Fibroblast of lung (primary cell): ENCODE measurements at regions not wholly inside any gene's neighbourhood (a gene's known extent, or its start where the extent isn't known, plus 50 kb on each side); places are given as distances from the start of the nearest gene placed in this dataset.

Experiments
- DNase-seq, 2 donors: peaks; one replicate each; pipeline versions ENCODE4 v3.0.0 to v3.0.0-alpha.2; 2010; ENCODE audit warnings: low read depth in 2 of 2
- H2AFZ ChIP-seq: 2 replicates; pipeline ENCODE4 v1.5.1; 2012; ENCODE audit warnings: low read length, control low read depth, inconsistent platforms
- H3K27ac ChIP-seq: 2 replicates; pipeline ENCODE4 v1.5.1; 2011; ENCODE audit warnings: low read length, control low read depth; ENCODE audit not compliant: insufficient read depth
- H3K27me3 ChIP-seq: 2 replicates; pipeline ENCODE4 v1.5.1; 2011; ENCODE audit warnings: mild to moderate bottlenecking, low read length; ENCODE audit not compliant: control insufficient read depth, insufficient read depth
- H3K36me3 ChIP-seq: 2 replicates; pipeline ENCODE4 v1.5.1; 2011; ENCODE audit warnings: low read length; ENCODE audit not compliant: control insufficient read depth, insufficient read depth
- H3K4me1 ChIP-seq: 2 replicates; pipeline ENCODE4 v1.5.1; 2011; ENCODE audit warnings: low read length; ENCODE audit not compliant: control insufficient read depth, insufficient read depth; ENCODE audit errors: extremely low read depth
- H3K4me2 ChIP-seq: 2 replicates; pipeline ENCODE4 v1.5.1; 2011; ENCODE audit warnings: low read length, control low read depth; ENCODE audit not compliant: insufficient read depth; ENCODE audit errors: extremely low read depth
- H3K4me3 ChIP-seq, 4 experiments: fragments of 200-600 bp in 1 of 4; sonication (generic) in 1 of 4; replicated peaks in 1 of 4; 2 replicates each; pipeline ENCODE4 v1.5.1; 2011 to 2016; ENCODE audit warnings: low read length in 4 of 4, low read depth in 3 of 4, mild to moderate bottlenecking in 3 of 4, control low read depth in 2 of 4, inconsistent platforms in 1 of 4, mixed read lengths in 1 of 4; ENCODE audit not compliant: insufficient read depth in 1 of 4; ENCODE audit errors: control extremely low read depth in 1 of 4
- H3K79me2 ChIP-seq: 2 replicates; pipeline ENCODE4 v1.5.1; 2012; ENCODE audit warnings: mild to moderate bottlenecking, low read length, inconsistent platforms; ENCODE audit not compliant: control insufficient read depth, insufficient read depth
- H3K9ac ChIP-seq: 2 replicates; pipeline ENCODE4 v1.5.1; 2011; ENCODE audit warnings: mild to moderate bottlenecking, low read length, control low read depth; ENCODE audit not compliant: insufficient read depth
- H3K9me3 ChIP-seq: 2 replicates; pipeline ENCODE4 v1.5.1; 2012; ENCODE audit warnings: low read depth, low read length; ENCODE audit not compliant: control insufficient read depth, insufficient read depth
- H4K20me1 ChIP-seq: 2 replicates; pipeline ENCODE4 v1.5.1; 2011; ENCODE audit warnings: low read length; ENCODE audit not compliant: control insufficient read depth, insufficient read depth; ENCODE audit errors: extremely low read depth
- EZH2 ChIP-seq: IDR thresholded peaks from 2 replicates; pipeline ENCODE4 v1.5.1; 2012; ENCODE audit warnings: low read length, control low read depth, mild to moderate bottlenecking; ENCODE audit errors: missing control alignments
- TF ChIP-seq, protein P1 (sequence below), 2 donors: IDR thresholded peaks in 1 of 2; conservative IDR thresholded peaks in 1 of 2; 1 replicate in 1 of 2; 2 replicates in 1 of 2; pipeline ENCODE4 v1.5.1; 2011 to 2012; ENCODE audit warnings: low read length in 2 of 2, control low read depth in 1 of 2, inconsistent platforms in 1 of 2, low read depth in 1 of 2, mild to moderate bottlenecking in 1 of 2

DNA sequence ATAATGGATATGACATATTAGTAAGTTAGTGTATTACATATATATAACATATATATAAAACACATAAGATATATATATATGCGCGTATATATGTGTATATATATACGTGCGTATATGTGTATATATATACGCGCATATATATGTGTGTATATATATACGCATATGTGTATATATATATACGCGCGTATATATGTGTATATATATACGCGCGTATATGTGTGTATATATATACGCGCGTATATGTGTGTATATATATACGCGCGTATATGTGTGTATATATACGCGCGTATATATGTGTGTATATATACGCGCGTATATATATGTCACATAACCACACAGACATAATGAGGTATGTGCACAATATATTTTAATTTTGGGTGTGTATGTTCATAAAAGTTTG lies 327.8 kb downstream of the MEIS1 start:
- H4K20me1 ChIP-seq = no peaks in the 10 kb centered on the region
- H3K27ac ChIP-seq = no peak overlapping the region
- TF ChIP-seq EZH2 = no peak
- TF ChIP-seq, protein P1, sequence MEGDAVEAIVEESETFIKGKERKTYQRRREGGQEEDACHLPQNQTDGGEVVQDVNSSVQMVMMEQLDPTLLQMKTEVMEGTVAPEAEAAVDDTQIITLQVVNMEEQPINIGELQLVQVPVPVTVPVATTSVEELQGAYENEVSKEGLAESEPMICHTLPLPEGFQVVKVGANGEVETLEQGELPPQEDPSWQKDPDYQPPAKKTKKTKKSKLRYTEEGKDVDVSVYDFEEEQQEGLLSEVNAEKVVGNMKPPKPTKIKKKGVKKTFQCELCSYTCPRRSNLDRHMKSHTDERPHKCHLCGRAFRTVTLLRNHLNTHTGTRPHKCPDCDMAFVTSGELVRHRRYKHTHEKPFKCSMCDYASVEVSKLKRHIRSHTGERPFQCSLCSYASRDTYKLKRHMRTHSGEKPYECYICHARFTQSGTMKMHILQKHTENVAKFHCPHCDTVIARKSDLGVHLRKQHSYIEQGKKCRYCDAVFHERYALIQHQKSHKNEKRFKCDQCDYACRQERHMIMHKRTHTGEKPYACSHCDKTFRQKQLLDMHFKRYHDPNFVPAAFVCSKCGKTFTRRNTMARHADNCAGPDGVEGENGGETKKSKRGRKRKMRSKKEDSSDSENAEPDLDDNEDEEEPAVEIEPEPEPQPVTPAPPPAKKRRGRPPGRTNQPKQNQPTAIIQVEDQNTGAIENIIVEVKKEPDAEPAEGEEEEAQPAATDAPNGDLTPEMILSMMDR (conservative IDR thresholded peaks at IDR 0.05 in 1 of 2, IDR thresholded peaks at IDR 0.05 in 1 of 2; ENCODE audit: low read depth in 1 of 2, low read length in 2 of 2) = no peak
- no peak overlapping the region for H3K4me3 ChIP-seq
- H3K9ac ChIP-seq = no peak overlapping the region
- no peaks in the 10 kb centered on the region for H3K27me3 ChIP-seq
- H3K36me3 ChIP-seq = no peaks in the 10 kb centered on the region
- H3K79me2 ChIP-seq = no peaks in the 10 kb centered on the region
- H3K4me1 ChIP-seq = no peaks in the 10 kb centered on the region
- H2AFZ ChIP-seq = no peak overlapping the region
- H3K4me2 ChIP-seq = no peak overlapping the region
- no peak for DNase-seq
- no peaks in the 10 kb centered on the region for H3K9me3 ChIP-seq

DNA sequence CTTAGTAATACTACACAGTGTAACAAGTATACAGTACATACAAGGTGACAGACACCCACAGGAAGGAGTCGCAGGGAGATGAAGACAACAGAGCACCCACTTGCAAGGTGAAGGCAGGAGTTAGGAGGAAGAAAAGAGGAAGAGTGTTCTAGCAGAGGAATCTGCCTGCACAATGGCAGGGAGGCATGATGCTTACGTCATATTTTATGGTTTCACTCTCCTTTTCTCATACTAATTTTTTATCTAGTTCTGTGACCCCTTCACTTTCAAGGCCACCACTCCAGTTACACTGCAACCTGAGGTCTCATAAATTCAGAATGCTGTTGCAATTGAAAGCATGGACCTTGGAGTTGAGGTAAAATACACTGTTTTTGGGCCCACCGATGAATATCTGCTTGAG lies 331.7 kb downstream of the MEIS1 start:
- Histone ChIP-seq H4K20me1 (no peaks in the 10 kb centered on the region), H3K79me2 (no peaks in the 10 kb centered on the region), H3K4me3 (no peak overlapping the region), H3K4me2 (no peak overlapping the region), H3K27ac (no peak overlapping the region), H3K9ac (no peak overlapping the region), H3K9me3 (no peaks in the 10 kb centered on the region), H3K4me1 (peaks cover 2% of the 10 kb centered on the region), H3K27me3 (no peaks in the 10 kb centered on the region), H2AFZ (no peak overlapping the region), H3K36me3 (no peaks in the 10 kb centered on the region)
- DNase-seq = no peak
- TF ChIP-seq, protein P1 (conservative IDR thresholded peaks at IDR 0.05 in 1 of 2, IDR thresholded peaks at IDR 0.05 in 1 of 2; ENCODE audit: low read depth in 1 of 2, low read length in 2 of 2) = no peak
- no peak for TF ChIP-seq EZH2

DNA sequence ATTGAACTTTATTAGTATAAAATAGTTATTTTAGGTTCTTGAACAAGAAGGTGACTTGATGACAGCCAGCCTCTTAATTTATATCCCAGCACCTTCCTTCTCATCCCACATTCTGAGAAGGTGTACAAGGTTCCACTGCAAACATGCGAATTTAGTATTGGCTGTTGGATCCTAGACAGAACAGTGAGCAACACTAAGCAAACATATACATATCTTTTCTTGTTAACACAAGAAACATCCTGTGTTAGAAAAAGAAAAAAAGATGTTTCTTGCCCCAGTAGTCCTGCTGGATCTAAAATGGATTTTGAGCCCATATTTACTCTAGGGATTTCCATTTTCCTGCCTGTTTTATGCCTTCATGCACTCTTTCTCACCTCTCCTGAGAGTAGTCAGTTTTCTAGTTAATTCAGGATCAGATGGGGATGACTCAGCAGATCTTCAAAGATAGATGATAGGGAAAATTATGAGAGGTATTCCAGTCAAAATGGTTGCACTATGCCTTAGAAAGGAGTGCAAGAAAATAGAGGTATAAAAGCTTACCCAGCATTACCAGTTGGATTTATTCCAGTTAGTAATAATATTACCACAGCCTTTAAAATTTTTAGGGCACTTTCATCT lies 336.5 kb downstream of the MEIS1 start:
- H3K4me3 ChIP-seq = no peak overlapping the region
- TF ChIP-seq EZH2 = no peak
- TF ChIP-seq, protein P1 (conservative IDR thresholded peaks at IDR 0.05 in 1 of 2, IDR thresholded peaks at IDR 0.05 in 1 of 2; ENCODE audit: low read depth in 1 of 2, low read length in 2 of 2) = no peak
- no peak overlapping the region for H3K4me2 ChIP-seq
- H3K79me2 ChIP-seq = no peaks in the 10 kb centered on the region
- H3K27me3 ChIP-seq = no peaks in the 10 kb centered on the region
- no peak overlapping the region for H3K9ac ChIP-seq
- peaks cover 2% of the 10 kb centered on the region for H3K4me1 ChIP-seq
- H4K20me1 ChIP-seq = no peaks in the 10 kb centered on the region
- H2AFZ ChIP-seq = no peak overlapping the region
- no peaks in the 10 kb centered on the region for H3K9me3 ChIP-seq
- H3K27ac ChIP-seq = no peak overlapping the region
- H3K36me3 ChIP-seq = no peaks in the 10 kb centered on the region
- peak; percentile 10 to 34 for DNase-seq
